Ascending aorta (tissue), 2 donors: ENCODE measurements at regions not wholly inside any gene's neighbourhood (a gene's known extent, or its start where the extent isn't known, plus 50 kb on each side); places are given as distances from the start of the nearest gene placed in this dataset.

Experiments used
- DNase-seq, 2 donors: peaks; one replicate each; pipeline ENCODE4 v3.0.0-alpha.2; 2019; ENCODE audit warnings: low spot score in 2 of 2
- H3K27ac ChIP-seq, 2 donors: fragments of 200-600 bp; sonication (generic); one replicate each; pipeline ENCODE4 v1.5.1; 2016 to 2017; ENCODE audit warnings: mild to moderate bottlenecking in 1 of 2
- H3K27me3 ChIP-seq: fragments of 200-600 bp; sonication (generic); one replicate; pipeline ENCODE4 v1.5.1; 2017
- H3K36me3 ChIP-seq, 2 donors: fragments of 200-600 bp; sonication (generic); one replicate each; pipeline ENCODE4 v1.5.1; 2016
- H3K4me1 ChIP-seq, 2 donors: fragments of 200-600 bp; sonication (generic); one replicate each; pipeline ENCODE4 v1.5.1; 2016 to 2017; ENCODE audit warnings: mild to moderate bottlenecking in 1 of 2
- H3K4me3 ChIP-seq, 2 donors: fragments of 200-600 bp; sonication (generic); one replicate each; pipeline ENCODE4 v1.5.1; 2016 to 2017; ENCODE audit warnings: mild to moderate bottlenecking in 1 of 2
- H3K9me3 ChIP-seq, 2 donors: fragments of 200-600 bp; sonication (generic); one replicate each; pipeline ENCODE4 v1.5.1; 2016
- intact Hi-C: fragments of 100-400 bp; cut with DNase I; formaldehyde crosslinking; loops from one replicate; pipeline ENCODE4 v1.15.1; 2023
- TF ChIP-seq, protein P1 (sequence below), 3 experiments: fragments of 200-600 bp in 2 of 3; fragments of 450-650 bp in 1 of 3; sonication (generic) in 2 of 3; IDR thresholded peaks; one replicate each; pipeline ENCODE4 v1.5.1; 2016 to 2019; ENCODE audit warnings: antibody characterized with exemption in 3 of 3, mild to moderate bottlenecking in 1 of 3, moderate library complexity in 1 of 3

DNA sequence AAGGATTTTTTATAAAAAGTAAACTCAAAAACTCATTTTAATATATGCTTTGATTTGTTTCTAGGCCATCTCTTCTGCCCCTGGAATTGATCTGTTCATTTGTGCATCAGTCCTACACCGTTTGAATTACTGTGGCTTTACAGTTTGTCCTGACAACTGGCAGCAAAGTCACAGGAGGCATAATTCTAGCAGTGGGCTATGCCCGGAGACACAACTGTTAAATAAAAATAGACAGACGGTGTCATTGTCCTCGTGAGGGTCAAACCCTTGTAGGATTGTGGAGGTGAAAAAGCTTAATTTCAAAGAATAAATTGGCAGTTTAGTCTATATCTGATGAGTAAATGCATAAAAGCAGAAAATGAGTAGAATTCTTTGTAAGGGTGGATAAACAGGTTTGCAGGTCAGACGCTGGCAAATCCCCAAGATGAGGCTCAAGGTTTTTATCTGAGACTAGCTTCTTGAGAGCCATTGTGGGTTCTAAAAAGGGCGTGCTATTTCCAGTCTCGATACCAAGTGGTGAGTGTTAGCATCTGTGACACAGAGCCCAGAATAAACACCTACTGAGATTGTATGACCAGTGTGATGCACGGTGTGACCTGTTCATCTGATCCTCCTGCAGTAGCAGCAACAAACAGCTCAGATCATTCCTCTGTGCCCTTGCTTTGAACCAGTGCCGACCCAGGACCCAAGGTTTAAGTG, 51.5 kb upstream of the SLCO3A1 start:
- DNase-seq = no peak
- H3K27ac ChIP-seq = no peak overlapping the region
- H3K4me1 ChIP-seq = no peaks in the 10 kb centered on the region
- H3K27me3 ChIP-seq = no peaks in the 10 kb centered on the region
- intact Hi-C loops = no loop called here
- no peak overlapping the region for H3K4me3 ChIP-seq
- TF ChIP-seq, protein P1, sequence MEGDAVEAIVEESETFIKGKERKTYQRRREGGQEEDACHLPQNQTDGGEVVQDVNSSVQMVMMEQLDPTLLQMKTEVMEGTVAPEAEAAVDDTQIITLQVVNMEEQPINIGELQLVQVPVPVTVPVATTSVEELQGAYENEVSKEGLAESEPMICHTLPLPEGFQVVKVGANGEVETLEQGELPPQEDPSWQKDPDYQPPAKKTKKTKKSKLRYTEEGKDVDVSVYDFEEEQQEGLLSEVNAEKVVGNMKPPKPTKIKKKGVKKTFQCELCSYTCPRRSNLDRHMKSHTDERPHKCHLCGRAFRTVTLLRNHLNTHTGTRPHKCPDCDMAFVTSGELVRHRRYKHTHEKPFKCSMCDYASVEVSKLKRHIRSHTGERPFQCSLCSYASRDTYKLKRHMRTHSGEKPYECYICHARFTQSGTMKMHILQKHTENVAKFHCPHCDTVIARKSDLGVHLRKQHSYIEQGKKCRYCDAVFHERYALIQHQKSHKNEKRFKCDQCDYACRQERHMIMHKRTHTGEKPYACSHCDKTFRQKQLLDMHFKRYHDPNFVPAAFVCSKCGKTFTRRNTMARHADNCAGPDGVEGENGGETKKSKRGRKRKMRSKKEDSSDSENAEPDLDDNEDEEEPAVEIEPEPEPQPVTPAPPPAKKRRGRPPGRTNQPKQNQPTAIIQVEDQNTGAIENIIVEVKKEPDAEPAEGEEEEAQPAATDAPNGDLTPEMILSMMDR (IDR thresholded peaks at IDR 0.05) = no peak
- no peaks in the 10 kb centered on the region for H3K9me3 ChIP-seq
- H3K36me3 ChIP-seq = no peaks in the 10 kb centered on the region

- Histone ChIP-seq H3K27ac (no peak overlapping the region), H3K4me1 (no peaks in the 10 kb centered on the region), H3K4me3 (no peak overlapping the region), H3K27me3 (no peaks in the 10 kb centered on the region), H3K9me3 (no peaks in the 10 kb centered on the region), H3K36me3 (no peaks in the 10 kb centered on the region)
- no peak for DNase-seq
- intact Hi-C loops = no loop called here
- TF ChIP-seq, protein P1 (IDR thresholded peaks at IDR 0.05) = no peak
Observed at GRCh38 chr15:91803260-91803659, 50.2 kb upstream of the SLCO3A1 start.
